ENCODE measurements at regions not wholly inside any gene's neighbourhood (a gene's known extent, or its start where the extent isn't known, plus 50 kb on each side); places are given as distances from the start of the nearest gene placed in this dataset.
A peak's percentile ranks its signal among the peaks of the same experiment; 100 is the strongest.

GRCh38 chr1:187648091-187648490 lies 819.3 kb downstream of the PLA2G4A start:
- H3K4me1 ChIP-seq (ENCODE audit: control insufficient read depth, insufficient read depth, low read length), result no peaks in the 10 kb centered on the region
- H3K27ac ChIP-seq (ENCODE audit: low read length), result no peak overlapping the region
- H3K4me3 ChIP-seq (ENCODE audit: low read length), result no peak overlapping the region
- WGBS (ENCODE audit: insufficient coverage), result no CpG with 5 or more reads among the region's 2 CpGs
- H3K36me3 ChIP-seq (ENCODE audit: control insufficient read depth, insufficient read depth, low read length), result no peaks in the 10 kb centered on the region
- no peaks in the 10 kb centered on the region for H3K9me3 ChIP-seq (replicated peaks; ENCODE audit: control insufficient read depth, low read depth, low read length)
- no peaks in the 10 kb centered on the region for H3K27me3 ChIP-seq (ENCODE audit: control insufficient read depth, insufficient read depth, low read length)
- DNase-seq, result no peak

DNA sequence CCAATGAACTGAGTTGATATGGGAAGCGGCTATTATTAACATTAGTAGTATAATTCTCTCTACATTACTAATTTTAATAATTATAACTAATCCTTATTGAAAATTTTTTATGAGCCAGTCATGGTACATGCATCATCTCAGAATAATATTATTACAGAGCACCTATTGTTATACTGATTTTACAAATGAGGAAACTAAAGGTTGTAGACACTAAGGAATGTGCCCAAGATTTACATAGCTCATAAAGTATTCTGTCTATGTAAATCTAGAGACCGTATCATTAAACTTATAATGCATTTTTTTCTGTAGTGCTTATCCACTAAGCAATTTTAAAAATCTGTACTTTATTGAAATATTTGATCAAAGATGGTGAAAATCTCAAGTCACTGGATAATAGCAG lies 825.9 kb downstream of the PLA2G4A start:
- no peaks in the 10 kb centered on the region for H3K36me3 ChIP-seq (ENCODE audit: control insufficient read depth, insufficient read depth, low read length)
- no peak overlapping the region for H3K27ac ChIP-seq (ENCODE audit: low read length)
- no peaks in the 10 kb centered on the region for H3K27me3 ChIP-seq (ENCODE audit: control insufficient read depth, insufficient read depth, low read length)
- H3K4me1 ChIP-seq (ENCODE audit: control insufficient read depth, insufficient read depth, low read length), result no peaks in the 10 kb centered on the region
- no CpG with 5 or more reads among the region's 2 CpGs for WGBS (ENCODE audit: insufficient coverage)
- no peak for DNase-seq
- no peak overlapping the region for H3K4me3 ChIP-seq (ENCODE audit: low read length)
- H3K9me3 ChIP-seq (replicated peaks; ENCODE audit: control insufficient read depth, low read depth, low read length), result no peaks in the 10 kb centered on the region

- Histone ChIP-seq H3K9me3 (replicated peaks; ENCODE audit: control insufficient read depth, low read depth, low read length) (no peaks in the 10 kb centered on the region), H3K36me3 (ENCODE audit: control insufficient read depth, insufficient read depth, low read length) (no peaks in the 10 kb centered on the region)
- DNase-seq, result no peak
Observed at GRCh38 chr1:187655104-187655503, 826.4 kb downstream of the PLA2G4A start.

GRCh38 chr1:187665483-187665882 lies 836.7 kb downstream of the PLA2G4A start:
- Histone ChIP-seq H3K4me3 (ENCODE audit: low read length) (no peak overlapping the region), H3K4me1 (ENCODE audit: control insufficient read depth, insufficient read depth, low read length) (no peaks in the 10 kb centered on the region), H3K27ac (ENCODE audit: low read length) (no peak overlapping the region), H3K9me3 (replicated peaks; ENCODE audit: control insufficient read depth, low read depth, low read length) (no peaks in the 10 kb centered on the region), H3K27me3 (ENCODE audit: control insufficient read depth, insufficient read depth, low read length) (no peaks in the 10 kb centered on the region), H3K36me3 (ENCODE audit: control insufficient read depth, insufficient read depth, low read length) (no peaks in the 10 kb centered on the region)
- WGBS (ENCODE audit: insufficient coverage), result 60% methylated on average over 1 of the region's 2 CpGs
- no peak for DNase-seq

More at GRCh38 chr1:187655104-187655503, 826.4 kb downstream of the PLA2G4A start:
- H3K27ac ChIP-seq (ENCODE audit: low read length), result no peak overlapping the region
- no peaks in the 10 kb centered on the region for H3K27me3 ChIP-seq (ENCODE audit: control insufficient read depth, insufficient read depth, low read length)
- no peaks in the 10 kb centered on the region for H3K4me1 ChIP-seq (ENCODE audit: control insufficient read depth, insufficient read depth, low read length)
- no peak overlapping the region for H3K4me3 ChIP-seq (ENCODE audit: low read length)

- Histone ChIP-seq H3K9me3 (replicated peaks; ENCODE audit: control insufficient read depth, low read depth, low read length) (no peaks in the 10 kb centered on the region), H3K27me3 (ENCODE audit: control insufficient read depth, insufficient read depth, low read length) (no peaks in the 10 kb centered on the region), H3K36me3 (ENCODE audit: control insufficient read depth, insufficient read depth, low read length) (no peaks in the 10 kb centered on the region), H3K27ac (ENCODE audit: low read length) (no peak overlapping the region), H3K4me3 (ENCODE audit: low read length) (no peak overlapping the region), H3K4me1 (ENCODE audit: control insufficient read depth, insufficient read depth, low read length) (no peaks in the 10 kb centered on the region)
- WGBS (ENCODE audit: insufficient coverage), result 33% methylated on average over 1 of the region's 1 CpG
- DNase-seq, result peak; percentile 14
Observed at GRCh38 chr1:187680823-187681222, 852.1 kb downstream of the PLA2G4A start.

DNA sequence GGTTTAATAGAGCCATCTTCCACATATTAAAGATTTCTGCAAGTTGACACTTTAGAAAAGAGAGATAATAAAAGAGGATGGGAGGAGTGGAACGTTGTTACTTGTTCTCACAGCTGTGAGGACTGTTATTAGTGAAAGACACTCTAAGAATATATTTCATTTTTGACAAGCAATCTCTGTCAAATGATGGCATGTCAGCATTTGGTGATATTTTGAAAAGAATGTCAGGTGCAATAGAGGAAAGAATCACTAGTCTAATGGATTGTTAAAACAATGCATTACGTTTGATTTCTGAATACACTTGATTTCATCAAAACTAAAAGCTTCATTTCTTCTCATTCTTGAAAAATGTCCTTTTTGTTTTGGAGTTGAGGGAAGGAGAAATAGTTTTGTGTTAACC lies 853.4 kb downstream of the PLA2G4A start:
- Histone ChIP-seq H3K9me3 (replicated peaks; ENCODE audit: control insufficient read depth, low read depth, low read length) (no peaks in the 10 kb centered on the region), H3K4me1 (ENCODE audit: control insufficient read depth, insufficient read depth, low read length) (no peaks in the 10 kb centered on the region), H3K36me3 (ENCODE audit: control insufficient read depth, insufficient read depth, low read length) (no peaks in the 10 kb centered on the region), H3K27ac (ENCODE audit: low read length) (no peak overlapping the region), H3K27me3 (ENCODE audit: control insufficient read depth, insufficient read depth, low read length) (no peaks in the 10 kb centered on the region), H3K4me3 (ENCODE audit: low read length) (no peak overlapping the region)
- WGBS (ENCODE audit: insufficient coverage), result no CpG with 5 or more reads among the region's 2 CpGs
- no peak for DNase-seq

- H3K9me3 ChIP-seq (replicated peaks; ENCODE audit: control insufficient read depth, low read depth, low read length), result no peaks in the 10 kb centered on the region
- H3K4me1 ChIP-seq (ENCODE audit: control insufficient read depth, insufficient read depth, low read length), result no peaks in the 10 kb centered on the region
- no peaks in the 10 kb centered on the region for H3K27me3 ChIP-seq (ENCODE audit: control insufficient read depth, insufficient read depth, low read length)
- no peak for DNase-seq
- H3K36me3 ChIP-seq (ENCODE audit: control insufficient read depth, insufficient read depth, low read length), result no peaks in the 10 kb centered on the region
- no peak overlapping the region for H3K4me3 ChIP-seq (ENCODE audit: low read length)
- H3K27ac ChIP-seq (ENCODE audit: low read length), result no peak overlapping the region
Observed at GRCh38 chr1:187685333-187685732, 856.6 kb downstream of the PLA2G4A start.

- no peaks in the 10 kb centered on the region for H3K4me1 ChIP-seq (ENCODE audit: control insufficient read depth, insufficient read depth, low read length)
- DNase-seq, result peak; percentile 67
- H3K36me3 ChIP-seq (ENCODE audit: control insufficient read depth, insufficient read depth, low read length), result no peaks in the 10 kb centered on the region
- no peak overlapping the region for H3K27ac ChIP-seq (ENCODE audit: low read length)
- H3K9me3 ChIP-seq (replicated peaks; ENCODE audit: control insufficient read depth, low read depth, low read length), result no peaks in the 10 kb centered on the region
- no peaks in the 10 kb centered on the region for H3K27me3 ChIP-seq (ENCODE audit: control insufficient read depth, insufficient read depth, low read length)
- H3K4me3 ChIP-seq (ENCODE audit: low read length), result no peak overlapping the region
Observed at GRCh38 chr1:187689129-187689528, 860.4 kb downstream of the PLA2G4A start.

- Histone ChIP-seq H3K4me3 (ENCODE audit: low read length) (no peak overlapping the region), H3K9me3 (replicated peaks; ENCODE audit: control insufficient read depth, low read depth, low read length) (no peaks in the 10 kb centered on the region), H3K27me3 (ENCODE audit: control insufficient read depth, insufficient read depth, low read length) (no peaks in the 10 kb centered on the region), H3K4me1 (ENCODE audit: control insufficient read depth, insufficient read depth, low read length) (no peaks in the 10 kb centered on the region), H3K27ac (ENCODE audit: low read length) (no peak overlapping the region), H3K36me3 (ENCODE audit: control insufficient read depth, insufficient read depth, low read length) (no peaks in the 10 kb centered on the region)
- no peak for DNase-seq
- WGBS (ENCODE audit: insufficient coverage), result 57% methylated on average over 1 of the region's 2 CpGs
Observed at GRCh38 chr1:187691439-187691838, 862.7 kb downstream of the PLA2G4A start.

- Histone ChIP-seq H3K4me3 (ENCODE audit: low read length) (no peak overlapping the region), H3K27me3 (ENCODE audit: control insufficient read depth, insufficient read depth, low read length) (no peaks in the 10 kb centered on the region), H3K27ac (ENCODE audit: low read length) (no peak overlapping the region), H3K9me3 (replicated peaks; ENCODE audit: control insufficient read depth, low read depth, low read length) (no peaks in the 10 kb centered on the region), H3K4me1 (ENCODE audit: control insufficient read depth, insufficient read depth, low read length) (no peaks in the 10 kb centered on the region), H3K36me3 (ENCODE audit: control insufficient read depth, insufficient read depth, low read length) (no peaks in the 10 kb centered on the region)
- no peak for DNase-seq
- no CpG with 5 or more reads among the region's 5 CpGs for WGBS (ENCODE audit: insufficient coverage)
Observed at GRCh38 chr1:187692799-187693198, 864.0 kb downstream of the PLA2G4A start.

DNA sequence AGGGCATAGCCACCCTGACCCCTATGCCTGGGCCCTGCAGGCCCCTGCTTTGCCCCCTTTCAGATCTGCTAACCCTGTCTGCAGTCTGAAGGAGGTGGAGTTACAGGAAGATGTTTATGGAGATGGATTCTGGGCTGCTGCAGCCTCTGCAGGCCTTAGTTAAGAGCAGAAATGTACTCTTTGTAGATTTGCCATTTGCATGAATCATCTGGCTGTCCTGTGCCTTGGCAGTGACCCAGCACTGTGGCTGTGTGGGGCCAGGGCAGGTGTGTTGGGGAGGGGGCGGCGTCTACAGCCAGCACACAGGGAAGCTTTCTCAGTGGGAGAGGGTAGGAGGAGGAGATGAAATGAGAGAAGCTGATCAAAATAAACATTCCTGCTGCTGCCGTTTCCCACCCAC lies 867.3 kb downstream of the PLA2G4A start:
- peak; percentile 3 for DNase-seq
- no peak overlapping the region for H3K27ac ChIP-seq (ENCODE audit: low read length)
- no peaks in the 10 kb centered on the region for H3K4me1 ChIP-seq (ENCODE audit: control insufficient read depth, insufficient read depth, low read length)

More for the DNA sequence above, 867.3 kb downstream of the PLA2G4A start:
- Histone ChIP-seq H3K36me3 (ENCODE audit: control insufficient read depth, insufficient read depth, low read length) (no peaks in the 10 kb centered on the region), H3K4me3 (ENCODE audit: low read length) (no peak overlapping the region), H3K27me3 (ENCODE audit: control insufficient read depth, insufficient read depth, low read length) (no peaks in the 10 kb centered on the region), H3K9me3 (replicated peaks; ENCODE audit: control insufficient read depth, low read depth, low read length) (no peaks in the 10 kb centered on the region)
- 33% methylated on average over 1 of the region's 3 CpGs for WGBS (ENCODE audit: insufficient coverage)

Measured in muscle of leg (tissue), 3 donors.